Neural cell (in vitro differentiated cells): ENCODE measurements at regions not wholly inside any gene's neighbourhood (a gene's known extent, or its start where the extent isn't known, plus 50 kb on each side); places are given as distances from the start of the nearest gene placed in this dataset.

ENCODE experiments used
- EZH2 ChIP-seq: fragments of 200-600, 300-800 bp; shearing (Covaris generic), sonication (generic); IDR thresholded peaks from 2 replicates; pipeline ENCODE4 v1.6.1; 2014; ENCODE audit warnings: antibody characterized with exemption, low read length, borderline replicate concordance, mild to moderate bottlenecking; ENCODE audit not compliant: insufficient read depth, poor library complexity, severe bottlenecking
- POLR2AphosphoS5 ChIP-seq: IDR thresholded peaks from 2 replicates; pipeline ENCODE4 v1.6.1; 2012
- TF ChIP-seq, protein P1 (sequence below): fragments of 450-650 bp; IDR thresholded peaks from 2 replicates; pipeline ENCODE4 v1.5.1; 2014; ENCODE audit warnings: antibody characterized with exemption, mild to moderate bottlenecking, moderate library complexity; ENCODE audit not compliant: poor library complexity, severe bottlenecking

DNA sequence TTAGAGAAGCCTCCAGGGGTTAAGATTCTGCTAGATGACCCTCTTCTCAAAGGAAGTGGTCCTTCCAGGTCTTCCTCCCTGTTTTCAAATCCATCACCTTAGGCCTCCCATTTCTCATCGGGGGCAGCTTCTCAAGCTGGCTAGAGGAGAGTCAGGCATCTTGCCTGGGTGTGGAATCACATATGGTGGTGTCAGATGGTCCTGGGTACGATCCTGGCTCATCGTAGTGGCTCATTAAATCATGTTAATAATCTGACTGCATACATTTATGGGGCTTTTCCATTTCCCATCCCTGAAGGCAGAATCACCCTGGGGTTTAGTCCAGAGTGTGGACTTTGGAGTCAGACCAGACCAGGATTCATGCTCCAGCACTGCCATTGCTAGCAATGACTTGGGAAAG is 132.6 kb downstream of the RPS24 start:
- TF ChIP-seq, protein P1, sequence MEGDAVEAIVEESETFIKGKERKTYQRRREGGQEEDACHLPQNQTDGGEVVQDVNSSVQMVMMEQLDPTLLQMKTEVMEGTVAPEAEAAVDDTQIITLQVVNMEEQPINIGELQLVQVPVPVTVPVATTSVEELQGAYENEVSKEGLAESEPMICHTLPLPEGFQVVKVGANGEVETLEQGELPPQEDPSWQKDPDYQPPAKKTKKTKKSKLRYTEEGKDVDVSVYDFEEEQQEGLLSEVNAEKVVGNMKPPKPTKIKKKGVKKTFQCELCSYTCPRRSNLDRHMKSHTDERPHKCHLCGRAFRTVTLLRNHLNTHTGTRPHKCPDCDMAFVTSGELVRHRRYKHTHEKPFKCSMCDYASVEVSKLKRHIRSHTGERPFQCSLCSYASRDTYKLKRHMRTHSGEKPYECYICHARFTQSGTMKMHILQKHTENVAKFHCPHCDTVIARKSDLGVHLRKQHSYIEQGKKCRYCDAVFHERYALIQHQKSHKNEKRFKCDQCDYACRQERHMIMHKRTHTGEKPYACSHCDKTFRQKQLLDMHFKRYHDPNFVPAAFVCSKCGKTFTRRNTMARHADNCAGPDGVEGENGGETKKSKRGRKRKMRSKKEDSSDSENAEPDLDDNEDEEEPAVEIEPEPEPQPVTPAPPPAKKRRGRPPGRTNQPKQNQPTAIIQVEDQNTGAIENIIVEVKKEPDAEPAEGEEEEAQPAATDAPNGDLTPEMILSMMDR = no peak
- TF ChIP-seq EZH2 = no peak
- no peak for TF ChIP-seq POLR2AphosphoS5
